HCT116 (cell line): ENCODE measurements at regions not wholly inside any gene's neighbourhood (a gene's known extent, or its start where the extent isn't known, plus 50 kb on each side); places are given as distances from the start of the nearest gene placed in this dataset.

Experiments
- ATAC-seq: fragments of 200-7000 bp; cut with Tn5 transposase; 2 replicates; pipeline ENCODE4 v1.9.1; 2020; ENCODE audit warnings: mild to moderate bottlenecking, moderate library complexity
- BruUV-seq: library from RNA; stranded (reverse); fragments of 400-500 nt; replicated peaks from 2 replicates; lab custom pipeline; 2021; lab: Mats Ljungman, UMichigan
- CTCF ChIA-PET: fragments of 300-600 bp; sonication (Branson Sonifier 250); formaldehyde crosslinking; loops from one replicate; lab custom pipeline; 2021; ENCODE audit warnings: antibody characterized with exemption; lab: Charles Lee
- POLR2A ChIA-PET: fragments of 300-600, 350-600 bp; sonication (Branson Sonifier 250); formaldehyde crosslinking; loops from one replicate; lab custom pipeline; 2021; ENCODE audit warnings: antibody characterized with exemption; lab: Charles Lee
- RAD21 ChIA-PET, 2 experiments: fragments of 300-600 bp; sonication (Branson Sonifier 250); formaldehyde crosslinking; loops; one replicate each; lab custom pipeline; 2023; ENCODE audit warnings: low total read pairs in 2 of 2; ENCODE audit not compliant: uncharacterized antibody in 2 of 2, unreplicated experiment in 2 of 2, low non-redundant PET in 1 of 2; lab: Charles Lee
- DNase-seq: peaks from one replicate; pipeline ENCODE4 v3.0.0-alpha.2; 2010; ENCODE audit warnings: low read depth, low spot score
- H2AFZ ChIP-seq: fragments of 200-600 bp; shearing (Covaris generic), sonication (generic); 2 replicates; pipeline ENCODE4 v1.6.1; 2017; ENCODE audit warnings: low read depth, mixed run types, mixed read lengths, antibody characterized with exemption, low read length; ENCODE audit not compliant: poor library complexity, severe bottlenecking
- H3K27ac ChIP-seq: 2 replicates; pipeline ENCODE4 v1.5.1; 2012; ENCODE audit warnings: low read depth, low read length
- H3K27me3 ChIP-seq: fragments of 200-600 bp; sonication (generic); 2 replicates; pipeline ENCODE4 v1.6.1; 2016; ENCODE audit warnings: mixed run types, low read length, mixed read lengths; ENCODE audit not compliant: insufficient read depth
- H3K36me3 ChIP-seq, 2 experiments: fragments of 200-500 bp in 1 of 2; fragments of 200-600 bp in 1 of 2; sonication (Bioruptor generic) in 1 of 2; sonication (generic) in 1 of 2; 2 replicates each; pipeline versions ENCODE4 v1.5.1 to v1.6.1; 2014 to 2016; ENCODE audit warnings: low read length in 2 of 2, inconsistent platforms in 1 of 2, mixed read lengths in 1 of 2, mixed run types in 1 of 2; ENCODE audit not compliant: insufficient read depth in 2 of 2, control insufficient read depth in 1 of 2
- H3K4me1 ChIP-seq, 2 experiments: fragments of 200-600 bp in 1 of 2; sonication (generic) in 1 of 2; 2 replicates each; pipeline versions ENCODE4 v1.5.1 to v1.6.1; 2012 to 2017; ENCODE audit warnings: low read length in 2 of 2, inconsistent platforms in 1 of 2, mild to moderate bottlenecking in 1 of 2, mixed read lengths in 1 of 2, mixed run types in 1 of 2, moderate library complexity in 1 of 2; ENCODE audit not compliant: insufficient read depth in 2 of 2, control insufficient read depth in 1 of 2
- H3K4me2 ChIP-seq: fragments of 200-600 bp; sonication (generic); 2 replicates; pipeline ENCODE4 v1.6.1; 2017; ENCODE audit warnings: mixed run types, low read length, mixed read lengths
- H3K4me3 ChIP-seq, 2 experiments: fragments of 200-600 bp in 1 of 2; sonication (generic) in 1 of 2; replicated peaks in 1 of 2; 2 replicates each; pipeline ENCODE4 v1.5.1; 2011 to 2016; ENCODE audit warnings: low read length in 2 of 2, control low read depth in 1 of 2, low read depth in 1 of 2, mild to moderate bottlenecking in 1 of 2, mixed read lengths in 1 of 2, mixed run types in 1 of 2
- H3K79me2 ChIP-seq: fragments of 200-600 bp; sonication (generic); 2 replicates; pipeline ENCODE4 v1.6.1; 2017; ENCODE audit warnings: mild to moderate bottlenecking, mixed run types, low read length, moderate library complexity, mixed read lengths; ENCODE audit not compliant: insufficient read depth
- H3K9ac ChIP-seq: fragments of 200-600 bp; sonication (generic); 2 replicates; pipeline ENCODE4 v1.6.1; 2016; ENCODE audit warnings: low read length, mixed read lengths
- H3K9me2 ChIP-seq: fragments of 200-600 bp; sonication (generic), shearing (Covaris generic); 2 replicates; pipeline ENCODE4 v1.6.1; 2017; ENCODE audit warnings: mixed run types, mild to moderate bottlenecking, moderate library complexity; ENCODE audit not compliant: insufficient read depth
- H3K9me3 ChIP-seq, 2 experiments: fragments of 200-500 bp in 1 of 2; fragments of 200-600 bp in 1 of 2; sonication (Bioruptor generic) in 1 of 2; sonication (generic) in 1 of 2; 2 replicates each; pipeline ENCODE4 v1.6.1; 2014 to 2017; ENCODE audit warnings: low read length in 2 of 2, mixed read lengths in 2 of 2, inconsistent platforms in 1 of 2, low read depth in 1 of 2, mild to moderate bottlenecking in 1 of 2, mixed run types in 1 of 2, moderate library complexity in 1 of 2; ENCODE audit not compliant: control insufficient read depth in 1 of 2, insufficient read depth in 1 of 2
- H4K20me1 ChIP-seq: fragments of 200-600 bp; sonication (generic), shearing (Covaris generic); 2 replicates; pipeline ENCODE4 v1.6.1; 2017; ENCODE audit warnings: mixed run types, mild to moderate bottlenecking, moderate library complexity; ENCODE audit not compliant: insufficient read depth
- CEBPB ChIP-seq: IDR thresholded peaks from 2 replicates; pipeline ENCODE4 v1.6.1; 2012; ENCODE audit warnings: low read depth
- EZH2phosphoT487 ChIP-seq: fragments of 200-600 bp; IDR thresholded peaks from 2 replicates; pipeline ENCODE4 v1.6.1; 2018; ENCODE audit warnings: antibody characterized with exemption, borderline replicate concordance
- POLR2A ChIP-seq: IDR thresholded peaks from 2 replicates; pipeline ENCODE4 v1.7.0; 2011; ENCODE audit warnings: borderline replicate concordance; ENCODE audit not compliant: insufficient read depth, insufficient read length; ENCODE audit errors: extremely low read depth
- SRF ChIP-seq: IDR thresholded peaks from 2 replicates; pipeline ENCODE4 v1.6.1; 2012; ENCODE audit warnings: low read depth
- ZBTB33 ChIP-seq: IDR thresholded peaks from 2 replicates; pipeline ENCODE4 v1.6.1; 2011; ENCODE audit warnings: mild to moderate bottlenecking, low read length, moderate library complexity; ENCODE audit not compliant: insufficient replicate concordance; ENCODE audit errors: extremely low read depth
- ZFX ChIP-seq: fragments of 450-650 bp; IDR thresholded peaks from 2 replicates; pipeline ENCODE4 v1.6.1; 2017
- ZNF274 ChIP-seq: fragments of 200-500 bp; sonication (Bioruptor generic); IDR thresholded peaks from 2 replicates; pipeline ENCODE4 v1.6.1; 2014; ENCODE audit warnings: mild to moderate bottlenecking, low read depth, low read length, inconsistent platforms
- intact Hi-C: fragments of 100-400 bp; cut with micrococcal nuclease; formaldehyde crosslinking; loops from 2 replicates; pipeline ENCODE4 v1.10.0; 2022
- TF ChIP-seq, protein P1 (sequence below): IDR thresholded peaks from 2 replicates; pipeline ENCODE4 v1.6.1; 2012; ENCODE audit warnings: low read depth

DNA sequence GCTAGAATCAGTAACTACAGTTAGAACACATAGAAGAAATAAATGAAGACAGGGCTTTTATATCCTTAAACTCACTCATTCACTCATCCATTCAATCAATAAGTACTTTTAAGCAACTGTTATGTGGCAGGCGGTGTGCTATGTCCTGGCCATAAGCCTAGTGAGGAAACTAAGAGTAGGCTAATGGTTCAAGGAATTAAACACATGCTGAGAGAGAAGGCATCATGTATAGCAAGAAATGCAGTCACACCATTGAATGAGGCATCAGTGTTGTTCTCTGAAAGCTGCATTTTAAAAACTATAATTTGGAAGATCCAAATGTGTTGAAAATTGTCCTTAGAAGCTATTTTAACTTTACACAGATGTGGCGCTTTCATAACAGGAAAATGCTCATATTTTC lies 86.5 kb upstream of the DTNA start:
- Histone ChIP-seq H2AFZ (no peak overlapping the region), H3K36me3 (no peaks in the 10 kb centered on the region), H3K79me2 (no peaks in the 10 kb centered on the region), H3K4me3 (no peak overlapping the region), H4K20me1 (no peaks in the 10 kb centered on the region), H3K4me1 (no peaks in the 10 kb centered on the region), H3K27ac (no peak overlapping the region), H3K27me3 (no peaks in the 10 kb centered on the region), H3K9me3 (no peaks in the 10 kb centered on the region), H3K9me2 (no peaks in the 10 kb centered on the region), H3K4me2 (no peak overlapping the region), H3K9ac (no peak overlapping the region)
- POLR2A ChIA-PET = no interaction called here
- no peak for ATAC-seq
- RAD21 ChIA-PET = no interaction called here
- CTCF ChIA-PET = no interaction called here
- no peak for TF ChIP-seq SRF
- TF ChIP-seq ZFX = no peak
- TF ChIP-seq ZNF274 = no peak
- no peak for TF ChIP-seq EZH2phosphoT487
- TF ChIP-seq CEBPB = no peak
- no peak for TF ChIP-seq POLR2A
- intact Hi-C loops = no loop called here
- no TSS peak for BruUV-seq
- DNase-seq = no peak

- no TSS peak for BruUV-seq
- no peaks in the 10 kb centered on the region for H3K36me3 ChIP-seq
- H3K4me1 ChIP-seq = no peaks in the 10 kb centered on the region
- no peak overlapping the region for H3K4me3 ChIP-seq
- no peak overlapping the region for H3K27ac ChIP-seq
- RAD21 ChIA-PET = no interaction called here
- H3K27me3 ChIP-seq = no peaks in the 10 kb centered on the region
- H4K20me1 ChIP-seq = no peaks in the 10 kb centered on the region
- CTCF ChIA-PET = interaction anchor here (1.0 kb wide), 1 partner anchor 15 kb away, joined by 5 read pairs; no protein-coding TSS in a partner anchor
- no peaks in the 10 kb centered on the region for H3K9me3 ChIP-seq
- H3K9ac ChIP-seq = no peak overlapping the region
- intact Hi-C loops = no loop called here
- H3K4me2 ChIP-seq = no peak overlapping the region
- POLR2A ChIA-PET = no interaction called here
- no peak for ATAC-seq
- DNase-seq = no peak
- no peaks in the 10 kb centered on the region for H3K9me2 ChIP-seq
- TF ChIP-seq ZBTB33 = no peak
- TF ChIP-seq, protein P1, sequence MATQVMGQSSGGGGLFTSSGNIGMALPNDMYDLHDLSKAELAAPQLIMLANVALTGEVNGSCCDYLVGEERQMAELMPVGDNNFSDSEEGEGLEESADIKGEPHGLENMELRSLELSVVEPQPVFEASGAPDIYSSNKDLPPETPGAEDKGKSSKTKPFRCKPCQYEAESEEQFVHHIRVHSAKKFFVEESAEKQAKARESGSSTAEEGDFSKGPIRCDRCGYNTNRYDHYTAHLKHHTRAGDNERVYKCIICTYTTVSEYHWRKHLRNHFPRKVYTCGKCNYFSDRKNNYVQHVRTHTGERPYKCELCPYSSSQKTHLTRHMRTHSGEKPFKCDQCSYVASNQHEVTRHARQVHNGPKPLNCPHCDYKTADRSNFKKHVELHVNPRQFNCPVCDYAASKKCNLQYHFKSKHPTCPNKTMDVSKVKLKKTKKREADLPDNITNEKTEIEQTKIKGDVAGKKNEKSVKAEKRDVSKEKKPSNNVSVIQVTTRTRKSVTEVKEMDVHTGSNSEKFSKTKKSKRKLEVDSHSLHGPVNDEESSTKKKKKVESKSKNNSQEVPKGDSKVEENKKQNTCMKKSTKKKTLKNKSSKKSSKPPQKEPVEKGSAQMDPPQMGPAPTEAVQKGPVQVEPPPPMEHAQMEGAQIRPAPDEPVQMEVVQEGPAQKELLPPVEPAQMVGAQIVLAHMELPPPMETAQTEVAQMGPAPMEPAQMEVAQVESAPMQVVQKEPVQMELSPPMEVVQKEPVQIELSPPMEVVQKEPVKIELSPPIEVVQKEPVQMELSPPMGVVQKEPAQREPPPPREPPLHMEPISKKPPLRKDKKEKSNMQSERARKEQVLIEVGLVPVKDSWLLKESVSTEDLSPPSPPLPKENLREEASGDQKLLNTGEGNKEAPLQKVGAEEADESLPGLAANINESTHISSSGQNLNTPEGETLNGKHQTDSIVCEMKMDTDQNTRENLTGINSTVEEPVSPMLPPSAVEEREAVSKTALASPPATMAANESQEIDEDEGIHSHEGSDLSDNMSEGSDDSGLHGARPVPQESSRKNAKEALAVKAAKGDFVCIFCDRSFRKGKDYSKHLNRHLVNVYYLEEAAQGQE = no peak
- H2AFZ ChIP-seq = no peak overlapping the region
- no peaks in the 10 kb centered on the region for H3K79me2 ChIP-seq
These were observed 85.5 kb upstream of the DTNA start for GRCh38 chr18:34624551-34624950.
